ENCODE measurements at regions not wholly inside any gene's neighbourhood (a gene's known extent, or its start where the extent isn't known, plus 50 kb on each side); places are given as distances from the start of the nearest gene placed in this dataset.

- TF ChIP-seq, protein P1, sequence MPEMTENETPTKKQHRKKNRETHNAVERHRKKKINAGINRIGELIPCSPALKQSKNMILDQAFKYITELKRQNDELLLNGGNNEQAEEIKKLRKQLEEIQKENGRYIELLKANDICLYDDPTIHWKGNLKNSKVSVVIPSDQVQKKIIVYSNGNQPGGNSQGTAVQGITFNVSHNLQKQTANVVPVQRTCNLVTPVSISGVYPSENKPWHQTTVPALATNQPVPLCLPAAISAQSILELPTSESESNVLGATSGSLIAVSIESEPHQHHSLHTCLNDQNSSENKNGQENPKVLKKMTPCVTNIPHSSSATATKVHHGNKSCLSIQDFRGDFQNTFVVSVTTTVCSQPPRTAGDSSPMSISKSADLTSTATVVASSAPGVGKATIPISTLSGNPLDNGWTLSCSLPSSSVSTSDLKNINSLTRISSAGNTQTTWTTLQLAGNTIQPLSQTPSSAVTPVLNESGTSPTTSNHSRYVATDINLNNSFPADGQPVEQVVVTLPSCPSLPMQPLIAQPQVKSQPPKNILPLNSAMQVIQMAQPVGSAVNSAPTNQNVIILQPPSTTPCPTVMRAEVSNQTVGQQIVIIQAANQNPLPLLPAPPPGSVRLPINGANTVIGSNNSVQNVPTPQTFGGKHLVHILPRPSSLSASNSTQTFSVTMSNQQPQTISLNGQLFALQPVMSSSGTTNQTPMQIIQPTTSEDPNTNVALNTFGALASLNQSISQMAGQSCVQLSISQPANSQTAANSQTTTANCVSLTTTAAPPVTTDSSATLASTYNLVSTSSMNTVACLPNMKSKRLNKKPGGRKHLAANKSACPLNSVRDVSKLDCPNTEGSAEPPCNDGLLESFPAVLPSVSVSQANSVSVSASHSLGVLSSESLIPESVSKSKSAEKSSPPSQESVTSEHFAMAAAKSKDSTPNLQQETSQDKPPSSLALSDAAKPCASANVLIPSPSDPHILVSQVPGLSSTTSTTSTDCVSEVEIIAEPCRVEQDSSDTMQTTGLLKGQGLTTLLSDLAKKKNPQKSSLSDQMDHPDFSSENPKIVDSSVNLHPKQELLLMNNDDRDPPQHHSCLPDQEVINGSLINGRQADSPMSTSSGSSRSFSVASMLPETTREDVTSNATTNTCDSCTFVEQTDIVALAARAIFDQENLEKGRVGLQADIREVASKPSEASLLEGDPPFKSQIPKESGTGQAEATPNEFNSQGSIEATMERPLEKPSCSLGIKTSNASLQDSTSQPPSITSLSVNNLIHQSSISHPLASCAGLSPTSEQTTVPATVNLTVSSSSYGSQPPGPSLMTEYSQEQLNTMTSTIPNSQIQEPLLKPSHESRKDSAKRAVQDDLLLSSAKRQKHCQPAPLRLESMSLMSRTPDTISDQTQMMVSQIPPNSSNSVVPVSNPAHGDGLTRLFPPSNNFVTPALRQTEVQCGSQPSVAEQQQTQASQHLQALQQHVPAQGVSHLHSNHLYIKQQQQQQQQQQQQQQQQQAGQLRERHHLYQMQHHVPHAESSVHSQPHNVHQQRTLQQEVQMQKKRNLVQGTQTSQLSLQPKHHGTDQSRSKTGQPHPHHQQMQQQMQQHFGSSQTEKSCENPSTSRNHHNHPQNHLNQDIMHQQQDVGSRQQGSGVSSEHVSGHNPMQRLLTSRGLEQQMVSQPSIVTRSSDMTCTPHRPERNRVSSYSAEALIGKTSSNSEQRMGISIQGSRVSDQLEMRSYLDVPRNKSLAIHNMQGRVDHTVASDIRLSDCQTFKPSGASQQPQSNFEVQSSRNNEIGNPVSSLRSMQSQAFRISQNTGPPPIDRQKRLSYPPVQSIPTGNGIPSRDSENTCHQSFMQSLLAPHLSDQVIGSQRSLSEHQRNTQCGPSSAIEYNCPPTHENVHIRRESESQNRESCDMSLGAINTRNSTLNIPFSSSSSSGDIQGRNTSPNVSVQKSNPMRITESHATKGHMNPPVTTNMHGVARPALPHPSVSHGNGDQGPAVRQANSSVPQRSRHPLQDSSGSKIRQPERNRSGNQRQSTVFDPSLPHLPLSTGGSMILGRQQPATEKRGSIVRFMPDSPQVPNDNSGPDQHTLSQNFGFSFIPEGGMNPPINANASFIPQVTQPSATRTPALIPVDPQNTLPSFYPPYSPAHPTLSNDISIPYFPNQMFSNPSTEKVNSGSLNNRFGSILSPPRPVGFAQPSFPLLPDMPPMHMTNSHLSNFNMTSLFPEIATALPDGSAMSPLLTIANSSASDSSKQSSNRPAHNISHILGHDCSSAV (CRISPR knock-in tag; IDR thresholded peaks at IDR 0.05; ENCODE audit: borderline replicate concordance): 0 out of 2 replicates have a peak, but pooled peaks have one; percentile 54
- peak; percentile 3; the same call in 1 of the 2 replicates for TF ChIP-seq ZNF317 (CRISPR knock-in tag; IDR thresholded peaks at IDR 0.05)
- no peak for TF ChIP-seq E2F5 (CRISPR knock-in tag; conservative IDR thresholded peaks at IDR 0.05)
- TF ChIP-seq ONECUT2 (CRISPR knock-in tag; IDR thresholded peaks at IDR 0.05): peak; percentile 80; the same call in 1 of the 2 replicates
- no peak for TF ChIP-seq ERF (CRISPR knock-in tag; IDR thresholded peaks at IDR 0.05)
- TF ChIP-seq RNF2 (conservative IDR thresholded peaks at IDR 0.05; ENCODE audit: low read depth): no peak
- peak; percentile 17; the same call in 1 of the 2 replicates for TF ChIP-seq RARA (CRISPR knock-in tag; IDR thresholded peaks at IDR 0.05)
- TF ChIP-seq PITX1 (CRISPR knock-in tag; IDR thresholded peaks at IDR 0.05): no peak
- no peak for TF ChIP-seq HNF4A (CRISPR knock-in tag; IDR thresholded peaks at IDR 0.05)
- no peak for TF ChIP-seq DR1 (CRISPR knock-in tag; IDR thresholded peaks at IDR 0.05)
- no peak for TF ChIP-seq CHD2 (IDR thresholded peaks at IDR 0.05; ENCODE audit: low read depth, low read length)
- peak; percentile 70 for TF ChIP-seq ZFX (CRISPR knock-in tag; IDR thresholded peaks at IDR 0.05; ENCODE audit: low read depth)
- peak; percentile 89; the same call in 1 of the 2 replicates for TF ChIP-seq ZNF451 (CRISPR knock-in tag; IDR thresholded peaks at IDR 0.05)
- no peak for TF ChIP-seq KAT7 (CRISPR knock-in tag; IDR thresholded peaks at IDR 0.05; ENCODE audit: borderline replicate concordance)
- no peak for TF ChIP-seq LCORL (IDR thresholded peaks at IDR 0.05)
- peak; percentile 67; the same call in 1 of the 2 replicates for TF ChIP-seq LCORL (CRISPR knock-in tag; IDR thresholded peaks at IDR 0.05)
- TF ChIP-seq SMAD9 (CRISPR knock-in tag; IDR thresholded peaks at IDR 0.05): no peak
- TF ChIP-seq FOXO1 (CRISPR knock-in tag; IDR thresholded peaks at IDR 0.05): peak; percentile 36; the same call in 1 of the 2 replicates
- no peak for TF ChIP-seq TAF1 (CRISPR knock-in tag; IDR thresholded peaks at IDR 0.05)
- TF ChIP-seq TBP (CRISPR knock-in tag; IDR thresholded peaks at IDR 0.05): no peak
- no peak for TF ChIP-seq RBM39 (IDR thresholded peaks at IDR 0.05; ENCODE audit: low read depth, low read length, poor library complexity, severe bottlenecking)
- no peak for TF ChIP-seq E2F1 (CRISPR knock-in tag; IDR thresholded peaks at IDR 0.05)
These were observed 65.2 kb upstream of the TINAGL1 start (continued) for GRCh38 chr1:31510853-31511789.

All from HepG2 (cell line).